Fibroblast of lung (primary cell): ENCODE measurements at regions not wholly inside any gene's neighbourhood (a gene's known extent, or its start where the extent isn't known, plus 50 kb on each side); places are given as distances from the start of the nearest gene placed in this dataset.
"Not testable (repeated sequence)": the region's sequence is repeated elsewhere in the genome, so short reads cannot be mapped to it uniquely, and the experiment has no call there.

Experiments
- DNase-seq, 2 donors: peaks; one replicate each; pipeline versions ENCODE4 v3.0.0 to v3.0.0-alpha.2; 2010; ENCODE audit warnings: low read depth in 2 of 2
- H2AFZ ChIP-seq: 2 replicates; pipeline ENCODE4 v1.5.1; 2012; ENCODE audit warnings: low read length, control low read depth, inconsistent platforms
- H3K27ac ChIP-seq: 2 replicates; pipeline ENCODE4 v1.5.1; 2011; ENCODE audit warnings: low read length, control low read depth; ENCODE audit not compliant: insufficient read depth
- H3K27me3 ChIP-seq: 2 replicates; pipeline ENCODE4 v1.5.1; 2011; ENCODE audit warnings: mild to moderate bottlenecking, low read length; ENCODE audit not compliant: control insufficient read depth, insufficient read depth
- H3K36me3 ChIP-seq: 2 replicates; pipeline ENCODE4 v1.5.1; 2011; ENCODE audit warnings: low read length; ENCODE audit not compliant: control insufficient read depth, insufficient read depth
- H3K4me1 ChIP-seq: 2 replicates; pipeline ENCODE4 v1.5.1; 2011; ENCODE audit warnings: low read length; ENCODE audit not compliant: control insufficient read depth, insufficient read depth; ENCODE audit errors: extremely low read depth
- H3K4me2 ChIP-seq: 2 replicates; pipeline ENCODE4 v1.5.1; 2011; ENCODE audit warnings: low read length, control low read depth; ENCODE audit not compliant: insufficient read depth; ENCODE audit errors: extremely low read depth
- H3K4me3 ChIP-seq, 4 experiments: fragments of 200-600 bp in 1 of 4; sonication (generic) in 1 of 4; replicated peaks in 1 of 4; 2 replicates each; pipeline ENCODE4 v1.5.1; 2011 to 2016; ENCODE audit warnings: low read length in 4 of 4, low read depth in 3 of 4, mild to moderate bottlenecking in 3 of 4, control low read depth in 2 of 4, inconsistent platforms in 1 of 4, mixed read lengths in 1 of 4; ENCODE audit not compliant: insufficient read depth in 1 of 4; ENCODE audit errors: control extremely low read depth in 1 of 4
- H3K79me2 ChIP-seq: 2 replicates; pipeline ENCODE4 v1.5.1; 2012; ENCODE audit warnings: mild to moderate bottlenecking, low read length, inconsistent platforms; ENCODE audit not compliant: control insufficient read depth, insufficient read depth
- H3K9ac ChIP-seq: 2 replicates; pipeline ENCODE4 v1.5.1; 2011; ENCODE audit warnings: mild to moderate bottlenecking, low read length, control low read depth; ENCODE audit not compliant: insufficient read depth
- H3K9me3 ChIP-seq: 2 replicates; pipeline ENCODE4 v1.5.1; 2012; ENCODE audit warnings: low read depth, low read length; ENCODE audit not compliant: control insufficient read depth, insufficient read depth
- H4K20me1 ChIP-seq: 2 replicates; pipeline ENCODE4 v1.5.1; 2011; ENCODE audit warnings: low read length; ENCODE audit not compliant: control insufficient read depth, insufficient read depth; ENCODE audit errors: extremely low read depth
- CTCF ChIP-seq, 2 donors: IDR thresholded peaks in 1 of 2; conservative IDR thresholded peaks in 1 of 2; 1 replicate in 1 of 2; 2 replicates in 1 of 2; pipeline ENCODE4 v1.5.1; 2011 to 2012; ENCODE audit warnings: low read length in 2 of 2, control low read depth in 1 of 2, inconsistent platforms in 1 of 2, low read depth in 1 of 2, mild to moderate bottlenecking in 1 of 2
- EZH2 ChIP-seq: IDR thresholded peaks from 2 replicates; pipeline ENCODE4 v1.5.1; 2012; ENCODE audit warnings: low read length, control low read depth, mild to moderate bottlenecking; ENCODE audit errors: missing control alignments

- no peak overlapping the region for H3K4me3 ChIP-seq
- no peaks in the 10 kb centered on the region for H3K36me3 ChIP-seq
- no peak for DNase-seq
- TF ChIP-seq CTCF (conservative IDR thresholded peaks at IDR 0.05 in 1 of 2, IDR thresholded peaks at IDR 0.05 in 1 of 2; ENCODE audit: low read depth in 1 of 2, low read length in 2 of 2) (no peak), EZH2 (no peak)
- no peak overlapping the region for H3K9ac ChIP-seq
- no peaks in the 10 kb centered on the region for H3K4me1 ChIP-seq
- no peaks in the 10 kb centered on the region for H4K20me1 ChIP-seq
- H3K27me3 ChIP-seq: no peaks in the 10 kb centered on the region
- H3K27ac ChIP-seq: no peak overlapping the region
- no peak overlapping the region for H3K4me2 ChIP-seq
- H2AFZ ChIP-seq: no peak overlapping the region
- H3K9me3 ChIP-seq: no peaks in the 10 kb centered on the region
- H3K79me2 ChIP-seq: no peaks in the 10 kb centered on the region
Measured at GRCh38 chr7:91752102-91752501, 128.4 kb downstream of the MTERF1 start.

- H3K9me3 ChIP-seq, H3K4me3 ChIP-seq, H3K27ac ChIP-seq, DNase-seq, H4K20me1 ChIP-seq, H3K36me3 ChIP-seq, H3K79me2 ChIP-seq, H2AFZ ChIP-seq, H3K27me3 ChIP-seq, H3K4me1 ChIP-seq, H3K9ac ChIP-seq, H3K4me2 ChIP-seq: not testable (repeated sequence)
Measured at GRCh38 chr7:91754280-91754679, 126.2 kb downstream of the MTERF1 start.

- H3K4me1 ChIP-seq, H3K79me2 ChIP-seq, H3K9me3 ChIP-seq, H3K27ac ChIP-seq, H3K27me3 ChIP-seq, H3K36me3 ChIP-seq, H2AFZ ChIP-seq, H3K4me2 ChIP-seq, H4K20me1 ChIP-seq, H3K9ac ChIP-seq, H3K4me3 ChIP-seq: not testable (repeated sequence)
- peak; percentile 18 to 29 for DNase-seq
Measured at GRCh38 chr7:91755121-91755520, 125.4 kb downstream of the MTERF1 start.

GRCh38 chr7:91759205-91759863, 121.2 kb downstream of the MTERF1 start:
- no peaks in the 10 kb centered on the region for H3K79me2 ChIP-seq
- TF ChIP-seq CTCF (conservative IDR thresholded peaks at IDR 0.05 in 1 of 2, IDR thresholded peaks at IDR 0.05 in 1 of 2; ENCODE audit: low read depth in 1 of 2, low read length in 2 of 2): no peak
- no peak for TF ChIP-seq EZH2
- H3K9ac ChIP-seq: no peak overlapping the region
- no peaks in the 10 kb centered on the region for H4K20me1 ChIP-seq
- H3K36me3 ChIP-seq: no peaks in the 10 kb centered on the region
- H2AFZ ChIP-seq: no peak overlapping the region
- H3K27ac ChIP-seq: no peak overlapping the region
- no peaks in the 10 kb centered on the region for H3K9me3 ChIP-seq
- DNase-seq: peak; percentile 40 to 54
- H3K4me3 ChIP-seq: no peak overlapping the region
- no peak overlapping the region for H3K4me2 ChIP-seq
- no peaks in the 10 kb centered on the region for H3K27me3 ChIP-seq
- H3K4me1 ChIP-seq: no peaks in the 10 kb centered on the region
